Mesodermal cell (in vitro differentiated cells): ENCODE measurements at regions not wholly inside any gene's neighbourhood (a gene's known extent, or its start where the extent isn't known, plus 50 kb on each side); places are given as distances from the start of the nearest gene placed in this dataset.

Experiments
- H3K27ac ChIP-seq: 2 replicates; pipeline ENCODE4 v1.7.0; 2013; ENCODE audit warnings: mild to moderate bottlenecking, low read depth, low read length, moderate library complexity; ENCODE audit not compliant: severe bottlenecking
- H3K36me3 ChIP-seq: 2 replicates; pipeline ENCODE4 v1.7.1; 2013; ENCODE audit warnings: mild to moderate bottlenecking, low read length, moderate library complexity; ENCODE audit not compliant: control insufficient read depth, insufficient read depth
- H3K4me1 ChIP-seq: one replicate; pipeline ENCODE4 v1.7.1; 2013; ENCODE audit warnings: mild to moderate bottlenecking, low read length; ENCODE audit not compliant: insufficient read depth, control insufficient read depth, poor library complexity, severe bottlenecking
- H3K4me3 ChIP-seq: 2 replicates; pipeline ENCODE4 v1.7.0; 2013; ENCODE audit warnings: low read length, control low read depth, mild to moderate bottlenecking; ENCODE audit not compliant: insufficient read depth, poor library complexity, severe bottlenecking; ENCODE audit errors: extremely low read depth
- H3K9me3 ChIP-seq: 2 replicates; pipeline ENCODE4 v1.7.1; 2013; ENCODE audit warnings: mild to moderate bottlenecking, low read length, moderate library complexity; ENCODE audit not compliant: control insufficient read depth
- WGBS, 2 experiments: methylation state at CpG; one replicate each; pipeline ENCODE4 v1.1.5; 2013; ENCODE audit warnings: missing lambda C conversion rate in 2 of 2; ENCODE audit not compliant: insufficient coverage in 2 of 2; 5-methylcytosine and 5-hydroxymethylcytosine counted together

GRCh38 chr7:89770161-89770560 is 384.1 kb upstream of the STEAP1 start:
- no CpG with 5 or more reads among the region's 4 CpGs for WGBS, 2 experiments
- no peak overlapping the region for H3K4me3 ChIP-seq
- H3K36me3 ChIP-seq: no peaks in the 10 kb centered on the region
- H3K4me1 ChIP-seq: no peaks in the 10 kb centered on the region
- no peak overlapping the region for H3K27ac ChIP-seq
- H3K9me3 ChIP-seq: no peaks in the 10 kb centered on the region

GRCh38 chr7:89771003-89771636 is 383.1 kb upstream of the STEAP1 start:
- H3K27ac ChIP-seq: no peak overlapping the region
- no peak overlapping the region for H3K4me3 ChIP-seq
- no peaks in the 10 kb centered on the region for H3K9me3 ChIP-seq
- no CpG with 5 or more reads among the region's 3 CpGs for WGBS, 2 experiments
- no peaks in the 10 kb centered on the region for H3K4me1 ChIP-seq
- no peaks in the 10 kb centered on the region for H3K36me3 ChIP-seq

GRCh38 chr7:89772276-89772675 is 382.0 kb upstream of the STEAP1 start:
- Histone ChIP-seq H3K4me3 (no peak overlapping the region), H3K27ac (no peak overlapping the region), H3K36me3 (no peaks in the 10 kb centered on the region), H3K9me3 (no peaks in the 10 kb centered on the region), H3K4me1 (no peaks in the 10 kb centered on the region)
- WGBS, 2 experiments: no CpG with 5 or more reads among the region's 1 CpG

- Histone ChIP-seq H3K36me3 (no peaks in the 10 kb centered on the region), H3K4me3 (no peak overlapping the region), H3K9me3 (no peaks in the 10 kb centered on the region), H3K27ac (no peak overlapping the region), H3K4me1 (no peaks in the 10 kb centered on the region)
- WGBS, 2 experiments: 63 to 86% methylated on average over 2 of the region's 2 CpGs
These were observed 380.7 kb upstream of the STEAP1 start for GRCh38 chr7:89773611-89774010.

GRCh38 chr7:89775459-89775858 is 378.8 kb upstream of the STEAP1 start:
- H3K36me3 ChIP-seq: no peaks in the 10 kb centered on the region
- H3K4me3 ChIP-seq: no peak overlapping the region

GRCh38 chr7:89776980-89777379 is 377.3 kb upstream of the STEAP1 start:
- no peak overlapping the region for H3K27ac ChIP-seq
- no peaks in the 10 kb centered on the region for H3K9me3 ChIP-seq
- 100% methylated on average over 1 of the region's 2 CpGs; no CpG with 5 or more reads in 1 of the 2 experiments for WGBS, 2 experiments
- no peaks in the 10 kb centered on the region for H3K4me1 ChIP-seq
- no peak overlapping the region for H3K4me3 ChIP-seq
- H3K36me3 ChIP-seq: no peaks in the 10 kb centered on the region

More at GRCh38 chr7:89775459-89775858, 378.8 kb upstream of the STEAP1 start:
- Histone ChIP-seq H3K9me3 (no peaks in the 10 kb centered on the region), H3K27ac (no peak overlapping the region), H3K4me1 (no peaks in the 10 kb centered on the region)

GRCh38 chr7:89777499-89777898 is 376.8 kb upstream of the STEAP1 start:
- Histone ChIP-seq H3K9me3 (peaks cover 2% of the 10 kb centered on the region), H3K4me3 (no peak overlapping the region), H3K27ac (no peak overlapping the region), H3K36me3 (no peaks in the 10 kb centered on the region), H3K4me1 (no peaks in the 10 kb centered on the region)

GRCh38 chr7:89780291-89780690 is 374.0 kb upstream of the STEAP1 start:
- H3K4me3 ChIP-seq: no peak overlapping the region
- no peak overlapping the region for H3K27ac ChIP-seq
- H3K36me3 ChIP-seq: no peaks in the 10 kb centered on the region
- H3K9me3 ChIP-seq: peaks cover 7% of the 10 kb centered on the region
- 62 to 69% methylated on average over 2 to 3 of the region's 4 CpGs for WGBS, 2 experiments
- no peaks in the 10 kb centered on the region for H3K4me1 ChIP-seq

- H3K9me3 ChIP-seq: no peaks in the 10 kb centered on the region
- no peaks in the 10 kb centered on the region for H3K36me3 ChIP-seq
- no peak overlapping the region for H3K4me3 ChIP-seq
- WGBS, 2 experiments: no CpG with 5 or more reads among the region's 2 CpGs
- H3K27ac ChIP-seq: no peak overlapping the region
- H3K4me1 ChIP-seq: no peaks in the 10 kb centered on the region
These were observed 357.8 kb upstream of the STEAP1 start for GRCh38 chr7:89796481-89796880.

- Histone ChIP-seq H3K4me1 (no peaks in the 10 kb centered on the region), H3K9me3 (no peaks in the 10 kb centered on the region), H3K36me3 (no peaks in the 10 kb centered on the region), H3K27ac (no peak overlapping the region), H3K4me3 (no peak overlapping the region)
- WGBS, 2 experiments: 58 to 73% methylated on average over 2 to 3 of the region's 3 CpGs
These were observed 356.2 kb upstream of the STEAP1 start for GRCh38 chr7:89797965-89798598.

GRCh38 chr7:89798599-89798996 is 355.7 kb upstream of the STEAP1 start:
- no peaks in the 10 kb centered on the region for H3K4me1 ChIP-seq
- H3K9me3 ChIP-seq: no peaks in the 10 kb centered on the region
- H3K27ac ChIP-seq: no peak overlapping the region
- no peak overlapping the region for H3K4me3 ChIP-seq
- no peaks in the 10 kb centered on the region for H3K36me3 ChIP-seq
- no CpG with 5 or more reads among the region's 2 CpGs for WGBS, 2 experiments
